HFF-Myc (cell line): ENCODE measurements at regions not wholly inside any gene's neighbourhood (a gene's known extent, or its start where the extent isn't known, plus 50 kb on each side); places are given as distances from the start of the nearest gene placed in this dataset.

ENCODE experiments used
- DNase-seq: peaks from one replicate; pipeline ENCODE4 v3.0.0-alpha.2; 2011; ENCODE audit warnings: low read depth; ENCODE audit errors: extremely low read depth
- H3K4me3 ChIP-seq: replicated peaks from 2 replicates; pipeline ENCODE4 v1.5.1; 2011; ENCODE audit warnings: low read depth, mild to moderate bottlenecking, control low read depth, low read length
- TF ChIP-seq, protein P1 (sequence below): IDR thresholded peaks from 2 replicates; pipeline ENCODE4 v1.5.1; 2012; ENCODE audit warnings: mild to moderate bottlenecking, low read depth, low read length, control low read depth; ENCODE audit errors: missing control alignments

DNA sequence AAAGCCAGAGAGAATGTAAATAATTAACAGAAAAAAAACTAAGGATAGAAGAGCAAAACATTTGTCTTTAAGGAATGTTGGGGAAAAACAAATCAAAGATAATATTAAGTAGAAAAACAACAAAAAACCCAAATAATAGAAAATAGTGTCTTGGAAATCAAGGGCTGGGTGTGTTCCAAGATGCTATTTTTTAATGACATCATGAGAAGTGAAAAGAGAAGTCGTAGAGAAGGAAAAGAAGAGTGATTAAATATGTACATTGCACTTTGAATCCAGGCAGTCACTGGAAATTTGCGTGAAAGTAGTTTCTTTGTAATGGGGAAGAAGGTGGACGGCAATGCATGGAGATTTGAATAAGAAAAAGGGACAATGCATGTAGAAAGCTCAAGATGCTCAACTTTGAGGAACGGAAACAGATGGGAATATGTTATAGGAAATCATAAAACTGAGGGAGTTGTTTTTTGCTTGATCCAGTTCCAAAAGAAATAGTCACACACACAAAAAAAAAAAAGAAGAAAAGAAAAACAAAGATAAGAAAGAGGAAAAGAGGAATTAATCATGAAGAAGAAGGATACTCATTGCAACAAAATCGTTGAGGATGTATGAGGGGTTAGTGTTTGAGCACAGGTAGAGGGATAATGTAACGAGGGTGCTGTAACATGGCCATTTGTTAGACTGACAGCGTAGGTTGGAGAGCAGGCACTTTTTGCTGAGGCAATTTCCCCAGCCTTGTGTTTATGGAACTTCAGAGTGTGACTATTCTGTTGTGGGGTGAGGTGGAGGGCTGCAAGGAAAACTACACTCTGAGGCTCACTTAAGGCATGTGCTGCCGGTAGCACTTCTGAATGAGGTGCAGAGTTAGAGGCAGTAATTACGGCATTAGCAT lies 184.1 kb downstream of the CALCRL start:
- no peak overlapping the region for H3K4me3 ChIP-seq
- no peak for DNase-seq
- TF ChIP-seq, protein P1, sequence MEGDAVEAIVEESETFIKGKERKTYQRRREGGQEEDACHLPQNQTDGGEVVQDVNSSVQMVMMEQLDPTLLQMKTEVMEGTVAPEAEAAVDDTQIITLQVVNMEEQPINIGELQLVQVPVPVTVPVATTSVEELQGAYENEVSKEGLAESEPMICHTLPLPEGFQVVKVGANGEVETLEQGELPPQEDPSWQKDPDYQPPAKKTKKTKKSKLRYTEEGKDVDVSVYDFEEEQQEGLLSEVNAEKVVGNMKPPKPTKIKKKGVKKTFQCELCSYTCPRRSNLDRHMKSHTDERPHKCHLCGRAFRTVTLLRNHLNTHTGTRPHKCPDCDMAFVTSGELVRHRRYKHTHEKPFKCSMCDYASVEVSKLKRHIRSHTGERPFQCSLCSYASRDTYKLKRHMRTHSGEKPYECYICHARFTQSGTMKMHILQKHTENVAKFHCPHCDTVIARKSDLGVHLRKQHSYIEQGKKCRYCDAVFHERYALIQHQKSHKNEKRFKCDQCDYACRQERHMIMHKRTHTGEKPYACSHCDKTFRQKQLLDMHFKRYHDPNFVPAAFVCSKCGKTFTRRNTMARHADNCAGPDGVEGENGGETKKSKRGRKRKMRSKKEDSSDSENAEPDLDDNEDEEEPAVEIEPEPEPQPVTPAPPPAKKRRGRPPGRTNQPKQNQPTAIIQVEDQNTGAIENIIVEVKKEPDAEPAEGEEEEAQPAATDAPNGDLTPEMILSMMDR, result no peak

DNA sequence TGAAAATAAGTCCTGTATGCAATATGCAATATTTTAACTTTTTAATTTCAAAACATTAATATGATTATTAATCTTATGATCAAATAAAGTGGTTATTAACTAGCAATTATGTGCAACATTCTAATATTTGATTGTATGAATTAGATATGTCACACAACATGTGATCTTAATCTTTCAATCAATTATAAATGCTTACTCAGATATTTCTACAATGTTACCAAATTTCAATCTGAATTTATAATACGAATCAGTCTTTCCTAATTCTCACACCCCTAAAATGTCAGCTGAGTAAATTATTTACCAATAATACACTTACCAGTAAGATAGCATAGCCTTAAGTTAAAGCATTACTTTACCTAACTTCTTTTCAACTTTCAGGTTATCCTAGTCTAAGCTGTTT lies 186.3 kb downstream of the CALCRL start:
- TF ChIP-seq, protein P1, result no peak
- DNase-seq, result no peak
- H3K4me3 ChIP-seq, result no peak overlapping the region

DNA sequence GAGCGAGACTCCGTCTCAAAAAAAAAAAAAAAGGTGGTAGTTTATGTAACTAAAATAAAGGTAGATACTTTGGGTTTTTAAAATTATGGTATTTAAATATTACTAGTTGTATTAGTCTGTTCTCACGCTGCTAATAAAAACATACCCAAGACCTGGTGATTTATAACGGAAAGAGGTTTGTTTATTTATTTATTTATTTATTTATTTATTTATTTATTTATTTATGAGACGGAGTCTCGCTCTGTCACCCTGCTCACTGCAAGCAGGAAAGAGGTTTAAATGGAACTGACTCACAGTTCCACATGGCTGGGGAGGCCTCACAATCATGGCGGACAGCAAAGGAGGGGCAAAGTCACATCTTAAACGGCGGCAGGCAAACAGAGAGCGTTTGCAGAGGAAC lies 196.0 kb downstream of the CALCRL start:
- H3K4me3 ChIP-seq, result no peak overlapping the region
- TF ChIP-seq, protein P1, result no peak
- DNase-seq, result no peak

DNA sequence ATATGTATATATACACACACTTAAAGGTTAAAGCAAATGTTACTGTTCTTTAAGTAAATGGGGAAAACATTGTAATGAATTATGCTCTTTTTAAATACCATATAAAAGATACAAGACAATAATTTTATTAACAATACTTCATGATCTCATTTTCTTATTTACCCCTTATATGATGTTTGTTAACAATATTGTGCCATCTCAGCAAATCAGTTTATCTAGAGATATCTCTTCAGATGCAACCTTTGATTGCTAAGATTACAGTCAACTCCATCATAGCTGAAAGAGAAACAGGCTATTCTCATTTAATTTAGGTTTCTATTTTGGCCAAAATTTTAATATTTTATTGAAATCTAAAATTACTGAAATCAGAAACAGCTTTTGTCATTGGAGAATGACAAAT lies 197.9 kb downstream of the CALCRL start:
- DNase-seq, result no peak
- H3K4me3 ChIP-seq, result no peak overlapping the region
- TF ChIP-seq, protein P1, result no peak

DNA sequence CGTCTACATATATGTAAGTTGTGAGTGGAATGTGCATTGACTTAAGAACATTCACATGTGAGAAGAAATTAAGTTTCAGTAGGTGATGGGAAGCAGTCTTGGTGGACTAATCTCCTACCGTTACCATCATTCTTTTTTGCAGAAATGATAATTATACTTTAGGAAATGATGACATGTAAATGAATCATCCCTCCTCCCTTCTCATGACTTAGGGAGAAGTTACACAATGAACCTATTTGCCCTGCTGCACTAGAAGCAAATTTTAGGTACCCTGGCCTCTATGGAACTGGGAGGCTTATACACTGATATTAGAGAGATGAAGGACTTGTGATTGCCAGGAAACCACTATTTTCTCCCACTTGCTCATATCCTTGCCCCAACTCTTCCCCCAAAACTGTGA lies 214.2 kb downstream of the CALCRL start:
- no peak for DNase-seq
- no peak overlapping the region for H3K4me3 ChIP-seq
- TF ChIP-seq, protein P1, result no peak

DNA sequence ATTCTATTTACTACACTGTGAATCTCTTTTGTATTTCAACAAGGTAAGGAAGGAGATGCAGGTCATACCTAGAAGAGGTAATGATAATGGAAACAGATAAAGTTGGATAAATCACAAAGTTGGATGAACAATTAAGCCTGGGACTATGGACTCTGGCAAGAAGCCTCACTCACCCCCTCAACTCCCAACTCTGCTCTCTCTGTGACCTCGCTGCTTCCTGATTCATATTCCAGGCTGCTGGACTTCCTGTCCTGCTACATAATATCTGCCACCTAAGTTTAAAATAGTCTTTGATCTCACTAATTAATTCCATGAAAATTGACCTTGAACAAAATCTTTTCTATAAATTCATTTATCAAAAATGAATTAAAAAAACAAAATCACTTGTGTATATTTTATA lies 215.3 kb downstream of the CALCRL start:
- TF ChIP-seq, protein P1, result no peak
- no peak for DNase-seq
- no peak overlapping the region for H3K4me3 ChIP-seq
